OCI-LY3 (cell line): ENCODE measurements at regions not wholly inside any gene's neighbourhood (a gene's known extent, or its start where the extent isn't known, plus 50 kb on each side); places are given as distances from the start of the nearest gene placed in this dataset.

Experiments
- H2AFZ ChIP-seq: fragments of 200-600, 300-600 bp; shearing (Covaris generic); 2 replicates; pipeline ENCODE4 v1.6.0; 2014; ENCODE audit warnings: antibody characterized with exemption, low read depth, low read length
- H3K27ac ChIP-seq: fragments of 200-600, 300-600 bp; sonication (generic); 2 replicates; pipeline ENCODE4 v1.5.1; 2014; ENCODE audit warnings: mild to moderate bottlenecking, low read length, moderate library complexity, mixed read lengths
- H3K27me3 ChIP-seq: fragments of 200-600, 300-600 bp; sonication (generic); 2 replicates; pipeline ENCODE4 v1.6.1; 2014; ENCODE audit warnings: low read depth, low read length, mixed read lengths
- H3K36me3 ChIP-seq: fragments of 200-600, 300-600 bp; sonication (generic); replicated peaks from 2 replicates; pipeline ENCODE3; 2014; ENCODE audit warnings: low read depth, low read length, mixed read lengths
- H3K4me1 ChIP-seq: fragments of 300-600, 200-600 bp; sonication (generic); 2 replicates; pipeline ENCODE4 v1.6.1; 2014; ENCODE audit warnings: low read length, mixed read lengths
- H3K4me2 ChIP-seq: fragments of 200-600, 300-600 bp; sonication (generic); 2 replicates; pipeline ENCODE4 v1.6.1; 2014; ENCODE audit warnings: low read length, mixed read lengths
- H3K4me3 ChIP-seq: fragments of 300-600, 200-600 bp; sonication (generic); 2 replicates; pipeline ENCODE4 v1.5.1; 2014; ENCODE audit warnings: antibody characterized with exemption, mild to moderate bottlenecking, low read length, moderate library complexity
- H3K79me2 ChIP-seq: fragments of 300-600, 200-600 bp; shearing (Covaris generic); 2 replicates; pipeline ENCODE4 v1.6.1; 2014; ENCODE audit warnings: mild to moderate bottlenecking, low read length, mixed read lengths
- H3K9ac ChIP-seq: fragments of 300-600, 200-600 bp; shearing (Covaris generic); 2 replicates; pipeline ENCODE4 v1.6.0; 2014; ENCODE audit warnings: mild to moderate bottlenecking, low read length, moderate library complexity
- H3K9me3 ChIP-seq: fragments of 200-600, 300-600 bp; shearing (Covaris generic); 2 replicates; pipeline ENCODE4 v1.6.1; 2014; ENCODE audit warnings: low read length, mixed read lengths; ENCODE audit not compliant: insufficient read depth
- H4K20me1 ChIP-seq: fragments of 200-600, 300-600 bp; sonication (generic); 2 replicates; pipeline ENCODE4 v1.6.1; 2016; ENCODE audit warnings: low read length, mixed read lengths; ENCODE audit not compliant: insufficient read depth
- CTCF ChIP-seq: fragments of 200-600, 300-600 bp; sonication (generic); IDR thresholded peaks from 2 replicates; pipeline ENCODE4 v1.5.1; 2014; ENCODE audit warnings: antibody characterized with exemption, low read length, low read depth
- EZH2phosphoT487 ChIP-seq: fragments of 200-600 bp; shearing (Covaris generic); IDR thresholded peaks from 2 replicates; pipeline ENCODE4 v1.6.1; 2018; ENCODE audit warnings: antibody characterized with exemption, mixed run types, low read depth

- H3K79me2 ChIP-seq, result no peaks in the 10 kb centered on the region
- no peak overlapping the region for H3K9ac ChIP-seq
- H3K4me2 ChIP-seq, result no peak overlapping the region
- H3K4me1 ChIP-seq, result no peaks in the 10 kb centered on the region
- no peaks in the 10 kb centered on the region for H3K27me3 ChIP-seq
- H3K27ac ChIP-seq, result no peak overlapping the region
- no peaks in the 10 kb centered on the region for H3K36me3 ChIP-seq
- H3K9me3 ChIP-seq, result no peaks in the 10 kb centered on the region
- no peak overlapping the region for H2AFZ ChIP-seq
- no peak overlapping the region for H3K4me3 ChIP-seq
- no peak for TF ChIP-seq CTCF
- no peak for TF ChIP-seq EZH2phosphoT487
- H4K20me1 ChIP-seq, result no peaks in the 10 kb centered on the region
Observed at GRCh38 chr6:9405825-9406224, 970.5 kb upstream of the SLC35B3 start.

DNA sequence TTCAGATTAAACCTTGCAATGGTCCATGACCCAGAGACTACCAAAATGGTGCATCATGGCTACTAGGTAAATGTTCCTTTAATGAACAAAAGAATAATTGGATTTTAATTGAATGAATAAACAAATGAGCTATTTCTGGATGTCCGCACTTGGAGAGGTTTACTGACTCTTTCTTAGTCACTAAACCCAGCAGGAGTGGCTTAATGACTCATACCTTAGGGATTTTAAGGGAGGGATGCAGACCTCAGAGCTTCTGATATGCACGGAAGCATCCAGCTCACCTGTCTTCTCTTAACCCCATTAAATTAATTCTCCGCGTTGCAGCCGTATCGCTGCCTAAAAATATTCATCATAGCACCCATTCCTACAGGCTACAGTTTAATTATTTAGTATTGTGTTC, 970.0 kb upstream of the SLC35B3 start:
- no peak overlapping the region for H3K27ac ChIP-seq
- H4K20me1 ChIP-seq, result no peaks in the 10 kb centered on the region
- no peaks in the 10 kb centered on the region for H3K79me2 ChIP-seq
- TF ChIP-seq CTCF (no peak), EZH2phosphoT487 (no peak)
- no peak overlapping the region for H3K4me3 ChIP-seq
- no peaks in the 10 kb centered on the region for H3K4me1 ChIP-seq
- H2AFZ ChIP-seq, result no peak overlapping the region
- H3K9me3 ChIP-seq, result no peaks in the 10 kb centered on the region
- no peaks in the 10 kb centered on the region for H3K36me3 ChIP-seq
- H3K9ac ChIP-seq, result no peak overlapping the region
- no peaks in the 10 kb centered on the region for H3K27me3 ChIP-seq
- H3K4me2 ChIP-seq, result no peak overlapping the region

DNA sequence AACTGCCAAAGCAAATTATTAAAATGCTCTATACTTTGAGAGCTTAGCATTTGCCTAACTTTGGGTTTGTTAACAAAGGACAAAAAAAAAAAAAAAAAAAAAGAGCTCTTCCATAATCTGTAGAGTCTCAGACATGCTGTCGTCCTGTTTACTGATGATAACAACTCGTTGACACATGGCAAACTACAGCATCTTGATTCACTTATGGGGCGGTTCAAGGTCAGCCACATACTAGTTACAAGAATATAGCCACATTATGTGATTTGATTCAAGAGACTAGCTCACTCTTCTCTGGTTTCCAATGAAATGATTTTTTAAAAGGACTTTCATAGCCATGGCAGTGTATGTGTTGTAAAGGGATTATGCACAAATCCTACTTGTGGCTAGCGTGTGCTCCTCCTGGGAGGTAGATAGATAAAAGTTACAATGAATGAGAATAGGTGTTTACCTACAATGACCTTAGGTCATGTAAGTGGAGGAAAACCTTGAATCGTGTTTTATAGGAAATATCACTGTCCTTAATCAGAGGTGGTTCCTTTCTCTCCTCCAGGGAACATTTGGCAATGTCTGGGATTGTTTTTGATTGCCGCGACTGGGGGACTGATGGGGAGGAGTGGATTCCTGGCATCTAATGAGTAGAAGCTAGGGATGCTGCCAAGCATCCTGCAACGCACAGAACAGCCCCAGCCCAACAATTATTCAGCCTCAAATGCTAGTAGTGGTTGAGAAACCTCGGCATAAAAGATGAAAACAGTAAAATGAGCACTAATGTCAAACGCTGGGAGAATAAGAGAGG, 969.2 kb upstream of the SLC35B3 start:
- Histone ChIP-seq H3K4me2 (no peak overlapping the region), H3K4me1 (no peaks in the 10 kb centered on the region)

GRCh38 chr6:9403736-9404135, 968.4 kb upstream of the SLC35B3 start:
- Histone ChIP-seq H3K9ac (no peak overlapping the region), H3K4me2 (no peak overlapping the region), H3K9me3 (no peaks in the 10 kb centered on the region), H3K79me2 (no peaks in the 10 kb centered on the region), H2AFZ (no peak overlapping the region), H3K36me3 (no peaks in the 10 kb centered on the region), H3K4me3 (no peak overlapping the region), H4K20me1 (no peaks in the 10 kb centered on the region), H3K27me3 (no peaks in the 10 kb centered on the region), H3K4me1 (no peaks in the 10 kb centered on the region), H3K27ac (no peak overlapping the region)
- TF ChIP-seq CTCF (no peak), EZH2phosphoT487 (no peak)

More for the DNA sequence above, 969.2 kb upstream of the SLC35B3 start:
- Histone ChIP-seq H3K27ac (no peak overlapping the region), H3K9me3 (no peaks in the 10 kb centered on the region), H3K27me3 (no peaks in the 10 kb centered on the region), H2AFZ (no peak overlapping the region), H4K20me1 (no peaks in the 10 kb centered on the region), H3K79me2 (no peaks in the 10 kb centered on the region), H3K36me3 (no peaks in the 10 kb centered on the region), H3K4me3 (no peak overlapping the region), H3K9ac (no peak overlapping the region)
- TF ChIP-seq CTCF (no peak), EZH2phosphoT487 (no peak)
